Breast epithelium (tissue), 4 donors: ENCODE measurements at regions not wholly inside any gene's neighbourhood (a gene's known extent, or its start where the extent isn't known, plus 50 kb on each side); places are given as distances from the start of the nearest gene placed in this dataset.

Experiments used
- DNase-seq, 2 donors: peaks; one replicate each; pipeline ENCODE4 v3.0.0-alpha.2; 2019; ENCODE audit warnings: low spot score in 2 of 2
- H3K27ac ChIP-seq, 2 donors: fragments of 200-600 bp; sonication (generic) in 1 of 2; one replicate each; pipeline ENCODE4 v1.5.1; 2016 to 2019; ENCODE audit warnings: mild to moderate bottlenecking in 1 of 2
- H3K27me3 ChIP-seq, 2 donors: fragments of 200-600 bp; sonication (generic) in 1 of 2; one replicate each; pipeline versions ENCODE4 v1.5.1 to v1.6.0; 2017 to 2019; ENCODE audit warnings: control low read depth in 1 of 2, mild to moderate bottlenecking in 1 of 2
- H3K36me3 ChIP-seq: fragments of 200-600 bp; one replicate; pipeline ENCODE4 v1.5.1; 2019
- H3K4me1 ChIP-seq, 2 donors: fragments of 200-600 bp; sonication (generic); one replicate each; pipeline ENCODE4 v1.5.1; 2016 to 2019; ENCODE audit warnings: control low read depth in 1 of 2
- H3K4me3 ChIP-seq, 3 donors: fragments of 200-600 bp; sonication (generic); 1 replicate in 2 of 3; 2 replicates in 1 of 3; pipeline ENCODE4 v1.5.1; 2016 to 2019; ENCODE audit warnings: mild to moderate bottlenecking in 3 of 3, moderate library complexity in 2 of 3
- H3K9me3 ChIP-seq, 2 donors: fragments of 200-600 bp; sonication (generic) in 1 of 2; one replicate each; pipeline ENCODE4 v1.5.1; 2016 to 2019; ENCODE audit warnings: control low read depth in 1 of 2
- CTCF ChIP-seq, 3 donors: fragments of 450-650 bp; IDR thresholded peaks; one replicate each; pipeline ENCODE4 v1.5.1; 2016 to 2017; ENCODE audit warnings: antibody characterized with exemption in 3 of 3, mild to moderate bottlenecking in 3 of 3, moderate library complexity in 3 of 3
- POLR2A ChIP-seq: fragments of 450-650 bp; IDR thresholded peaks from one replicate; pipeline ENCODE4 v1.6.1; 2016; ENCODE audit warnings: antibody characterized with exemption, mild to moderate bottlenecking, moderate library complexity
- POLR2AphosphoS5 ChIP-seq, 3 donors: sonication (generic); formaldehyde crosslinking; IDR thresholded peaks; one replicate each; pipeline ENCODE4 v1.6.1; 2017; ENCODE audit warnings: antibody characterized with exemption in 3 of 3
- intact Hi-C: fragments of 100-400 bp; cut with DNase I; formaldehyde crosslinking; loops from one replicate; pipeline ENCODE4 v1.15.1; 2023; ENCODE audit warnings: low total_unique reads

DNA sequence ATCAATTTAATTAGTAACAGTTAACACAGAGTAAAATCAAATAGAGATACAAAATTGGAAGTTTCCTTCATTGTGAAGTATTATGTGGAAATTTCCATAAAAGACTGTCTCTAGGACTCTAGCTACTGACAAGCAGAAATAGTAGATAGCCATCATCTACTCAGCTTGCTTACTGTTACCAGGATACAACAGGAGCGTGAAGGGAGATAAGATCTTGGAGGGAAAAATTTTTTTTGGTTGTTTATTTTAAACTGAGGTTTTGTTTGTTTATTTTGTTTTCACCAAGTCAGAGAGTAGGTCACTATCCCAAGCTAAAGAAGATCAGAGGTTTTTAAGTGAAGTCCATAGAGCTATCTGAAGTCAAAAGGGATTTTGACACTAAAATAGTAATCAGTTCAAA lies 861.3 kb upstream of the MGAT4C start:
- Histone ChIP-seq H3K36me3 (no peaks in the 10 kb centered on the region), H3K4me1 (no peaks in the 10 kb centered on the region), H3K27me3 (no peaks in the 10 kb centered on the region), H3K9me3 (no peaks in the 10 kb centered on the region), H3K4me3 (no peak overlapping the region), H3K27ac (no peak overlapping the region)
- intact Hi-C loops = no loop called here
- no peak for TF ChIP-seq CTCF (IDR thresholded peaks at IDR 0.05)
- no peak for TF ChIP-seq POLR2AphosphoS5 (IDR thresholded peaks at IDR 0.05)
- TF ChIP-seq POLR2A = no peak
- no peak for DNase-seq

DNA sequence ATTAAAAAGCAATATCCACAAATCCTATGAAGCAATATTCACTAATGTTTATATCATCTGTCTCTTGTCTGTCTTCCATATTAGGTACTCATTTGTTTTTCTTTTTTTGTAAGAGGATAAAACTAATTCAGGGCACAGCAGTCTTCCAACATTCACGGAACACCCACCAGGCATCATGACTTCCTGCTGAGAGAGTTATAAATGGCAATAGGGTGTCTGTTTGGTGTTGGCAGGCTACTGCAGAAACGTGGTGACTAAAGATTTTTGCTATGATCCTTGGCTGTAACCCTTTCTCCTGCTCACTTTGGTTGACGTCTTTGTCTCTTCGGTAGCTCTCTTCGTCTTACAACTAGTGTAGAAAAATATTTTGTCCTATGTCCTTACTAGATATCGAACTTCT lies 860.6 kb upstream of the MGAT4C start:
- no peak for TF ChIP-seq POLR2AphosphoS5 (IDR thresholded peaks at IDR 0.05)
- no peak for TF ChIP-seq POLR2A
- no peak for TF ChIP-seq CTCF (IDR thresholded peaks at IDR 0.05)
- H3K4me3 ChIP-seq = no peak overlapping the region
- H3K27ac ChIP-seq = no peak overlapping the region
- H3K27me3 ChIP-seq = no peaks in the 10 kb centered on the region
- H3K36me3 ChIP-seq = no peaks in the 10 kb centered on the region
- no peaks in the 10 kb centered on the region for H3K9me3 ChIP-seq
- intact Hi-C loops = no loop called here
- no peak for DNase-seq
- H3K4me1 ChIP-seq = no peaks in the 10 kb centered on the region

- no peak for TF ChIP-seq POLR2A
- TF ChIP-seq CTCF (IDR thresholded peaks at IDR 0.05) = no peak
- TF ChIP-seq POLR2AphosphoS5 (IDR thresholded peaks at IDR 0.05) = no peak
- H3K36me3 ChIP-seq = no peaks in the 10 kb centered on the region
- intact Hi-C loops = no loop called here
- no peak overlapping the region for H3K27ac ChIP-seq
- H3K4me1 ChIP-seq = no peaks in the 10 kb centered on the region
- H3K4me3 ChIP-seq = no peak overlapping the region
- no peaks in the 10 kb centered on the region for H3K9me3 ChIP-seq
- no peak for DNase-seq
- H3K27me3 ChIP-seq = no peaks in the 10 kb centered on the region
Measured at GRCh38 chr12:87112571-87113345, 856.6 kb upstream of the MGAT4C start.

GRCh38 chr12:87107766-87108165 lies 851.6 kb upstream of the MGAT4C start:
- H3K4me3 ChIP-seq = no peak overlapping the region
- H3K4me1 ChIP-seq = no peaks in the 10 kb centered on the region
- no peaks in the 10 kb centered on the region for H3K9me3 ChIP-seq
- no peak for DNase-seq
- no peak overlapping the region for H3K27ac ChIP-seq
- H3K36me3 ChIP-seq = no peaks in the 10 kb centered on the region
- no peaks in the 10 kb centered on the region for H3K27me3 ChIP-seq
- TF ChIP-seq POLR2A (no peak), POLR2AphosphoS5 (IDR thresholded peaks at IDR 0.05) (no peak), CTCF (IDR thresholded peaks at IDR 0.05) (no peak)
- intact Hi-C loops = no loop called here

GRCh38 chr12:87107270-87107669 lies 851.1 kb upstream of the MGAT4C start:
- DNase-seq = no peak
- Histone ChIP-seq H3K27ac (no peak overlapping the region), H3K9me3 (no peaks in the 10 kb centered on the region), H3K27me3 (no peaks in the 10 kb centered on the region), H3K4me3 (no peak overlapping the region), H3K36me3 (no peaks in the 10 kb centered on the region), H3K4me1 (no peaks in the 10 kb centered on the region)
- intact Hi-C loops = no loop called here
- TF ChIP-seq CTCF (IDR thresholded peaks at IDR 0.05) (no peak), POLR2AphosphoS5 (IDR thresholded peaks at IDR 0.05) (no peak), POLR2A (no peak)
